IPS-15b (cell line): ENCODE measurements at regions not wholly inside any gene's neighbourhood (a gene's known extent, or its start where the extent isn't known, plus 50 kb on each side); places are given as distances from the start of the nearest gene placed in this dataset.
"Not testable (repeated sequence)": the region's sequence is repeated elsewhere in the genome, so short reads cannot be mapped to it uniquely, and the experiment has no call there.

Source experiments
- H3K27me3 ChIP-seq: one replicate; pipeline ENCODE4 v1.6.1; 2013; ENCODE audit warnings: low read length; ENCODE audit not compliant: control insufficient read depth, insufficient read depth
- H3K36me3 ChIP-seq: one replicate; pipeline ENCODE4 v1.6.1; 2013; ENCODE audit warnings: low read length; ENCODE audit not compliant: control insufficient read depth, insufficient read depth
- H3K4me1 ChIP-seq: one replicate; pipeline ENCODE4 v1.6.1; 2013; ENCODE audit warnings: mild to moderate bottlenecking, low read length; ENCODE audit not compliant: control insufficient read depth, insufficient read depth
- H3K4me3 ChIP-seq: one replicate; pipeline ENCODE4 v1.5.1; 2013; ENCODE audit warnings: low read depth, low read length
- H3K9ac ChIP-seq: one replicate; pipeline ENCODE4 v1.6.1; 2013; ENCODE audit warnings: low read depth, mild to moderate bottlenecking, low read length
- H3K9me3 ChIP-seq: one replicate; pipeline ENCODE4 v1.6.1; 2013; ENCODE audit warnings: mild to moderate bottlenecking, low read length; ENCODE audit not compliant: control insufficient read depth, insufficient read depth

DNA sequence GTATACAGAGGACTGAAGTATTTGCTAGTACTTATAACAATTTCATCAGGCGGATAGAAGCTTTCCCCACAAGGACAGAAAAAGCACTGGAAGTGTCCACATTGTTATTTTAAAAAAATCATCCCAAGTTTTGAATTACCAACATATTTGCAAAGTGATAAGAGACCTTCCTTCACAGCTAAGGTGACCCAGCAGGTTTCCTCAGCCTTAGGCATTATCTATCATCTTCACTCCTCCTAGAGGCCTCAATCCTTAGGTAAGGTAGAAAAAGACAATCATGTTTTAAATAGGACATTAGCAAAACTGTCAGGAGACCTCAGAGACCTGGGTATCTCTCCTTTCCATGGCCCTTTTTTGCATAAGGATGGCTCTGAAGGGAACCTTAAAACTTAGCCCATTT lies 72.5 kb upstream of the CHD6 start:
- no peak overlapping the region for H3K4me3 ChIP-seq
- H3K36me3 ChIP-seq: no peaks in the 10 kb centered on the region
- H3K9me3 ChIP-seq: no peaks in the 10 kb centered on the region
- no peak overlapping the region for H3K9ac ChIP-seq
- peaks cover 3% of the 10 kb centered on the region for H3K27me3 ChIP-seq
- H3K4me1 ChIP-seq: peaks cover 4% of the 10 kb centered on the region

DNA sequence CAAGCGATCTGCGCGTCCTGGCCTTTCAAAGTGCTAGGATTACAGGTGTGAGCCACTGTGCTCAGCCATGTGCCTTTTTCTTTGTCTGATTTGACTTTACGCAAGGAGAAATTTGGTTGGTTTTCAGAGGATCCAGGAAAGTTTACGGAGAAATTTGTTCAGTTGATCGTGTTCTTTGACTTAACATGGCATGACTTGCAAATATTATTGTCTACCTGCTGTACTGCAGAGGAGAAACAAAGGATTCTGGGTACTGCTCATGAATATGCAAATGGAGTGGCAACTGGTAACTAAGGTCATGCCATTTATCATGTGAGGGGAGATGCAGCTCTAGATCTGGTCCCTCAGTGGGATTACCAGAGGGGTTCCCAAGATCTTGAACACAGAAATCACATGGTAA lies 68.8 kb upstream of the CHD6 start:
- Histone ChIP-seq H3K9me3 (no peaks in the 10 kb centered on the region), H3K4me1 (no peaks in the 10 kb centered on the region), H3K27me3 (no peaks in the 10 kb centered on the region), H3K4me3 (no peak overlapping the region), H3K36me3 (no peaks in the 10 kb centered on the region), H3K9ac (no peak overlapping the region)

DNA sequence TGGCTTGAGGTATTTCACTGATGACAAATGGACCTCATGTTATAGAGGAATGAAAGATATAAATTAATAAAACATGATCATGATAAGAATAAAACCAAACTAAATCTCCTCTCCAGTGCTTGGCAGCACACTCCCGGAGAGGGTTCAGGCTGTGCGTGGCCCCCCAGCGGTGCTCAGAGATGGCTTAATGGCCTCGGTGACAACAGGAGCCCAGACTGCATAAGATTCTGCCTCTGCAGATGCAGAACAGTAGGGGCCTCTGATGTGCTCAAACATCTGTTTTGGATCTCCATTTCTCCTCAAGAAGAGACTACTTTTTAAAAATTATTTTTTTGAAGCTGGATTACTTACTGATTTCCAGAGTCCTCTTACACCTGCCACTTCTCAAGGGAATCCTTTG lies 67.0 kb upstream of the CHD6 start:
- not testable (repeated sequence) for H3K4me1 ChIP-seq, H3K27me3 ChIP-seq, H3K4me3 ChIP-seq, H3K9me3 ChIP-seq, H3K36me3 ChIP-seq, H3K9ac ChIP-seq

DNA sequence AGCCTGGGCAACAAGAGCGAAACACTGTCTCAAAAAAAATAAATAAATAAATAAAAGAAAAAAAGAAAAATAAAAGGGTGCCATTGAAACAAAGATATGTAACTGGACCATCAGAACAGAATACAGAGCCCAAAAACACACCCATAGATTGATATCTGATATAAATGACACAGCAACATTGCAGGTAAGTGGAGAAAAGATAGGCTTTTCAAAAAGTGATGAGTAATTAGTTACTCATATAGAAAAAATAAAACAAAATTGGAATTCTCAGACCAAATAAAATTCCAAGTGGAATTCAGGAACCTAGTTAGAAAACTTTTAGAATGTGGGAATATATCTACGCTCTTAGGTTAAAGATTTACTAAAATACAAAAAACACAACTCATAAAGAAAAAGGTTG lies 60.6 kb upstream of the CHD6 start:
- H3K9ac ChIP-seq: no peak overlapping the region
- H3K4me3 ChIP-seq: no peak overlapping the region
- H3K36me3 ChIP-seq: no peaks in the 10 kb centered on the region
- H3K4me1 ChIP-seq: no peaks in the 10 kb centered on the region
- H3K27me3 ChIP-seq: no peaks in the 10 kb centered on the region
- no peaks in the 10 kb centered on the region for H3K9me3 ChIP-seq

DNA sequence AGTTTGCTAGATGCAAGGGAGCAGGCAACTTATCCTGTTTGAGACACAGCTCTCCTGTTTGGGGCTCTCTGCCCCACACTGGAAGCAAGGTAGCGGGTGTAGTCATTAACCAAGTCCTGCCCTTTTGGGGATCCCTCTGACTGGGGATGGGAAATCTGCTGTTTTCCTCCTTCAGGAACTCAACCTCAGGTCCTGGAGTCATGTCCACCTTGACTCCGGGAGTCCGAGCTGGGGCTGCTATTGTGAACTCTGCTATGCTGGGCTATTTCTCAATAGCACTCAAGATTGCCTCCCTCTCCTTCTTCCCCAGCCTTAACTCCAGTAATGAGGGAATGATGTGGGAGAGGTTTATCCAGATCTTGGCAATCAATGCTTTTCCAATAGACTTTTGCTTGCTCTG lies 54.1 kb upstream of the CHD6 start:
- Histone ChIP-seq H3K9ac (no peak overlapping the region), H3K27me3 (peaks cover 3% of the 10 kb centered on the region), H3K4me3 (no peak overlapping the region), H3K4me1 (no peaks in the 10 kb centered on the region), H3K9me3 (no peaks in the 10 kb centered on the region), H3K36me3 (no peaks in the 10 kb centered on the region)

DNA sequence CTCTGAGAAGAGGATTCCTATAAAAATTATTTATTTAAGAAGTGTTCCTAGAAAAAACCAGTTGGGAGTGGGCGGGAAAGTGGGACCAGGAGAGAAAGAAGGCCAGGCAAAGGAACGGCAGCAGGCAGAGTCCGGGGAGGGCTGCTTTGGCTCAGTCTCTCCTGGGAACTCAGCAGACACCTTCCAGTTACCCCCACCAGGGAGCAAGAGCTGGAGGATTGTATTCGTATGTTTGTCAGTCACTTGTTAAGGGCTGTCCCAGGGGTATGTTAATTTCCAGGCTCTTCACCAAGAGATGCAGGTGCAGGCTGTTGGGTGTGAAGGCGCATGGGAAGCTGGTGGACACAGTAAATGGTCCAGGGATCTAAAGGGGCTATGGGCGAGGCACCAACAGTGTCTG lies 53.0 kb upstream of the CHD6 start:
- H3K9me3 ChIP-seq: no peaks in the 10 kb centered on the region
- no peaks in the 10 kb centered on the region for H3K4me1 ChIP-seq
- H3K9ac ChIP-seq: no peak overlapping the region
- H3K4me3 ChIP-seq: no peak overlapping the region
- H3K36me3 ChIP-seq: no peaks in the 10 kb centered on the region
- H3K27me3 ChIP-seq: peaks cover 3% of the 10 kb centered on the region

DNA sequence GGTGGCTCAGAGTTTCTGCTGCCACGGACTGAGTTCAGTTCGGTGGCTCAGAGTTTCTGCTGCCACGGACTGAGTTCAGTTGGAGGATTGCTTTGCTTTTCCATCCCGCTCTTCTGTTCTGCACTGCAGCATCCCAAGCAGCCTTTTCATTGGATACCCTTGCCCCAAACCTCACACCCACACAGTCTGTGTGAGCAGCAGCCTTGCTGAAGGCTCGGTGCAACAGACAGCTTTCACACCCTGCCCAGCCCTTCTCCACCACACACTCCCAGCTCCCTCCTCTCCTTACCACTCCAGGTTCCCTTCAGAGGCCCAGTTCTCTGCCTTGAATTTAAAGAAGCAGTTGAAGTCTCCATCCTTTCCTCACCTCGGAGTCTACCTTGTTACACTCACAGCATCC lies 52.5 kb upstream of the CHD6 start:
- H3K9ac ChIP-seq: no peak overlapping the region
- no peaks in the 10 kb centered on the region for H3K4me1 ChIP-seq
- H3K9me3 ChIP-seq: no peaks in the 10 kb centered on the region
- H3K27me3 ChIP-seq: peaks cover 3% of the 10 kb centered on the region
- no peaks in the 10 kb centered on the region for H3K36me3 ChIP-seq
- H3K4me3 ChIP-seq: no peak overlapping the region

DNA sequence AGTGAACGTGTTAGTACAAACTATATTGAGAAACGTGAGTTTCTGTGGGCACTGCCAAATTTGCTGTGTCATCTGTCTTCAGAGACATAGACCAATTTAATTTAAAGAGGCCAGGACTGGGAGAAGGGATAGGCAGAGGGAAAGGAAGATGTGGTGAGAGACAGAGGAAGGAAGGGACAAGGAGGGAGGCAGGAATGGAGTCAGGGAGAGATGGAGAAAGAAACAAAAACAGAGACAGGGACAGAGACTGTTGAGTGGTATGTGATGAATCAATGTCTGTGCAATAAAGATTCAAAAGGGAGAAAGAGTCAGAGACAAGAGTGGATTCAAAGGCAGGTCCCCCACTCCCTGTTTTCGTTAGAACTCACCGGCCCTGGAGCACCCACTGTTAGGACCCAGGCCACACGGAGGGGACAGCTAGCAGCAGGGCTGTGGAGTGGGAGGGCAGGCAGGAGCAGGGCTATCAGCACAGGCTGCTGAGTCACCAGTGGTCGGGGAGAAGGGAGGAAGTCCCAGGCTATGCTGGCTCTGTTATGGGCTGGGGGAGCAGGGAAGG lies 51.6 kb upstream of the CHD6 start:
- H3K4me3 ChIP-seq: no peak overlapping the region
- H3K9me3 ChIP-seq: no peaks in the 10 kb centered on the region
- no peak overlapping the region for H3K9ac ChIP-seq
- H3K36me3 ChIP-seq: no peaks in the 10 kb centered on the region
- H3K27me3 ChIP-seq: peaks cover 3% of the 10 kb centered on the region
- no peaks in the 10 kb centered on the region for H3K4me1 ChIP-seq

DNA sequence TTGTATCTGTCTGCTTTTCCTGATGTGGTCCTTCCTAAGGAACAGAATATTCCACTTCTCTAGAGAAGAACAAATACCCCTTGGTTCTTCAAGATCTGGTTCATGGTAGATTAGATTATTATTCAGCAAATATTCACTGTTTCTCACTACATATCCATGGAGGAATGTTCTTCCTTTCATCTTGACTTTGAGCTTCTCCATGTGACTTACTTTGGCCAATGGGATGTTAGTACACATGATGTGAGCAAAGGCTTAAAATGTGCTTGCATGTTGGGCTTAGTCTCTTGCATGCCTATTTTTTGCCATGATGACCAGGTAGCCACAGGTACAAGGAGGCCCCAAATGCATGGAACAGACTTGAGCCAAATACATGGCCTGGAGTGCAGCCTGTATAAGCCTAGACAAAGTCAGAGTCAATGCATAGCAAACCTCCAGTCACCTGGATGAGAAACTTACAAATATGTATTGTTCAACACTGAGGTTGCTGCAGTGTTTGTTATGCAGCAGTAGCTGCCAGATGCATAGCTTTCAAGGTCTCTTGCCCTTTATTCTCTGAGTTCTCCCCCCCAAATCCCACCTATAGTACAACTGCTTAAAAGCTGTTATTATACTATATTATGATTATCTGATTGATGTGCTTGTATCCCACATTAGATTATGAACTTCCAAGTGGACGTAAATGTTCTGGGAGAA lies 50.0 kb upstream of the CHD6 start:
- Histone ChIP-seq H3K9me3 (no peaks in the 10 kb centered on the region), H3K9ac (no peak overlapping the region), H3K27me3 (peaks cover 3% of the 10 kb centered on the region), H3K36me3 (no peaks in the 10 kb centered on the region), H3K4me3 (no peak overlapping the region), H3K4me1 (no peaks in the 10 kb centered on the region)
